IMR-90 (cell line): ENCODE measurements at regions not wholly inside any gene's neighbourhood (a gene's known extent, or its start where the extent isn't known, plus 50 kb on each side); places are given as distances from the start of the nearest gene placed in this dataset.

Source experiments
- ATAC-seq: fragments of 200-7000 bp; cut with Tn5 transposase; 2 replicates; pipeline ENCODE4 v1.9.1; 2020; ENCODE audit warnings: low read depth, mild to moderate bottlenecking, moderate library complexity
- BruUV-seq: library from RNA; stranded (reverse); fragments of 400-500 nt; replicated peaks from 2 replicates; lab custom pipeline; 2021; lab: Mats Ljungman, UMichigan
- CTCF ChIA-PET: fragments of 300-600 bp; formaldehyde crosslinking; extraction: SDS; loops from one replicate; lab custom pipeline; 2021; ENCODE audit warnings: antibody characterized with exemption; lab: Yijun Ruan, JAX
- POLR2A ChIA-PET: fragments of 300-600 bp; sonication (Branson Sonifier 250); formaldehyde crosslinking; loops from one replicate; lab custom pipeline; 2022; ENCODE audit warnings: antibody characterized with exemption; ENCODE audit not compliant: unreplicated experiment; lab: Charles Lee
- DNase-seq: peaks from one replicate; pipeline ENCODE4 v3.0.0; 2013
- H2AFZ ChIP-seq: replicated peaks from 2 replicates; pipeline ENCODE3; 2013; ENCODE audit warnings: low read length, mild to moderate bottlenecking; ENCODE audit not compliant: poor library complexity
- H2AK5ac ChIP-seq: 2 replicates; pipeline ENCODE4 v1.6.1; 2013; ENCODE audit warnings: low read depth, low read length, inconsistent platforms
- H2AK9ac ChIP-seq: replicated peaks from 2 replicates; pipeline ENCODE3; 2013; ENCODE audit warnings: mild to moderate bottlenecking, low read depth, low read length, moderate library complexity; ENCODE audit not compliant: poor library complexity
- H2BK120ac ChIP-seq: 2 replicates; pipeline ENCODE4 v1.6.1; 2013; ENCODE audit warnings: low read depth, low read length, inconsistent platforms
- H2BK15ac ChIP-seq: 3 replicates; pipeline ENCODE4 v1.6.1; 2013; ENCODE audit warnings: low read depth, low read length, inconsistent platforms
- H2BK20ac ChIP-seq: 2 replicates; pipeline ENCODE4 v1.6.1; 2013; ENCODE audit warnings: low read depth, mild to moderate bottlenecking, inconsistent platforms, low read length, moderate library complexity
- H2BK5ac ChIP-seq: 2 replicates; pipeline ENCODE4 v1.6.1; 2013; ENCODE audit warnings: mild to moderate bottlenecking, low read depth, low read length, inconsistent platforms; ENCODE audit not compliant: poor library complexity, severe bottlenecking
- H3K14ac ChIP-seq: replicated peaks from 2 replicates; pipeline ENCODE4 v1.6.1; 2013; ENCODE audit warnings: low read depth, low read length, inconsistent platforms
- H3K18ac ChIP-seq: 2 replicates; pipeline ENCODE4 v1.6.1; 2013; ENCODE audit warnings: low read depth, low read length, control low read depth
- H3K23ac ChIP-seq: 2 replicates; pipeline ENCODE4 v1.6.1; 2013; ENCODE audit warnings: low read depth, low read length, inconsistent platforms
- H3K27ac ChIP-seq: 2 replicates; pipeline ENCODE4 v1.5.1; 2013; ENCODE audit warnings: mild to moderate bottlenecking, control low read depth, low read length; ENCODE audit not compliant: insufficient read depth
- H3K27me3 ChIP-seq: 2 replicates; pipeline ENCODE4 v1.6.1; 2013; ENCODE audit warnings: low read length; ENCODE audit not compliant: control insufficient read depth, insufficient read depth
- H3K36me3 ChIP-seq: 2 replicates; pipeline ENCODE4 v1.6.1; 2013; ENCODE audit warnings: low read length, mixed read lengths; ENCODE audit not compliant: control insufficient read depth, insufficient read depth
- H3K4ac ChIP-seq: 2 replicates; pipeline ENCODE4 v1.6.1; 2013; ENCODE audit warnings: low read depth, low read length, inconsistent platforms
- H3K4me1 ChIP-seq: 2 replicates; pipeline ENCODE4 v1.6.1; 2013; ENCODE audit warnings: low read length, mixed read lengths; ENCODE audit not compliant: control insufficient read depth, insufficient read depth
- H3K4me2 ChIP-seq: 2 replicates; pipeline ENCODE4 v1.6.1; 2013; ENCODE audit warnings: low read depth, mild to moderate bottlenecking, control low read depth, low read length, moderate library complexity
- H3K4me3 ChIP-seq: 2 replicates; pipeline ENCODE4 v1.5.1; 2013; ENCODE audit warnings: low read depth, mild to moderate bottlenecking, control low read depth, low read length, moderate library complexity; ENCODE audit not compliant: insufficient read depth
- H3K56ac ChIP-seq: 2 replicates; pipeline ENCODE4 v1.6.1; 2013; ENCODE audit warnings: low read length, inconsistent platforms; ENCODE audit not compliant: insufficient read depth; ENCODE audit errors: extremely low read depth
- H3K79me1 ChIP-seq, 2 experiments: 2 replicates each; pipeline ENCODE4 v1.6.1; 2013; ENCODE audit warnings: low read length in 2 of 2, inconsistent platforms in 1 of 2, low read depth in 1 of 2
- H3K9ac ChIP-seq: 2 replicates; pipeline ENCODE4 v1.6.1; 2013; ENCODE audit warnings: low read depth, low read length, control low read depth
- H3K9me1 ChIP-seq: 2 replicates; pipeline ENCODE4 v1.6.1; 2013; ENCODE audit warnings: low read length, inconsistent platforms; ENCODE audit not compliant: insufficient read depth
- H3K9me3 ChIP-seq: 2 replicates; pipeline ENCODE4 v1.6.1; 2013; ENCODE audit warnings: low read length; ENCODE audit not compliant: control insufficient read depth, insufficient read depth
- H4K20me1 ChIP-seq: 2 replicates; pipeline ENCODE4 v1.6.1; 2013; ENCODE audit warnings: low read length, inconsistent platforms; ENCODE audit not compliant: insufficient read depth
- H4K5ac ChIP-seq: 2 replicates; pipeline ENCODE4 v1.6.1; 2013; ENCODE audit warnings: mild to moderate bottlenecking, low read depth, low read length, control low read depth
- H4K8ac ChIP-seq, 2 experiments: 2 replicates each; pipeline ENCODE4 v1.6.1; 2013; ENCODE audit warnings: low read depth in 2 of 2, low read length in 2 of 2, control low read depth in 1 of 2, inconsistent platforms in 1 of 2
- H4K91ac ChIP-seq: 2 replicates; pipeline ENCODE4 v1.6.1; 2013; ENCODE audit warnings: low read depth, low read length, inconsistent platforms; ENCODE audit not compliant: insufficient read depth
- BHLHE40 ChIP-seq: fragments of 150-350 bp; IDR thresholded peaks from 2 replicates; pipeline ENCODE4 v1.6.1; 2016; ENCODE audit warnings: mild to moderate bottlenecking, low read depth, low read length
- MXI1 ChIP-seq: IDR thresholded peaks from 2 replicates; pipeline ENCODE4 v1.6.1; 2012; ENCODE audit warnings: low read depth, mild to moderate bottlenecking, low read length, moderate library complexity, borderline replicate concordance
- USF2 ChIP-seq: fragments of 150-350 bp; IDR thresholded peaks from 2 replicates; pipeline ENCODE4 v1.6.1; 2017; ENCODE audit warnings: mild to moderate bottlenecking, antibody characterized with exemption, low read length, low read depth
- WGBS, 2 experiments: methylation state at CpG; one replicate each; pipeline versions ENCODE4 v1.1.5 to v1.1.7; 2013; ENCODE audit warnings: missing lambda C conversion rate in 2 of 2; ENCODE audit not compliant: insufficient read length in 1 of 2; ENCODE audit errors: extremely low coverage in 2 of 2; 5-methylcytosine and 5-hydroxymethylcytosine counted together
- dilution Hi-C: fragments of 300-500 bp; cut with HindIII; formaldehyde crosslinking; loops from one replicate; pipeline ENCODE4 v1.14.3; 2018; ENCODE audit warnings: low sequenced_read_pairs; ENCODE audit not compliant: unreplicated experiment
- in situ Hi-C: fragments of 300-500 bp; cut with MboI; formaldehyde crosslinking; loops from 3 replicates; pipeline ENCODE4 v1.14.3; 2019; ENCODE audit warnings: low sequenced_read_pairs, inconsistent platforms, mixed read lengths
- intact Hi-C: fragments of 100-400 bp; cut with micrococcal nuclease; formaldehyde crosslinking; loops from 2 replicates; pipeline ENCODE4 v1.10.0; 2022

- Histone ChIP-seq H3K23ac (no peak overlapping the region), H4K20me1 (no peaks in the 10 kb centered on the region), H2AK5ac (no peak overlapping the region), H2BK20ac (no peak overlapping the region), H3K4ac (no peak overlapping the region), H3K9me3 (no peaks in the 10 kb centered on the region), H3K4me3 (no peak overlapping the region), H2AK9ac (no peak overlapping the region), H2AFZ (no peak overlapping the region), H4K8ac (no peak overlapping the region), H3K79me1 (no peaks in the 10 kb centered on the region), H3K36me3 (no peaks in the 10 kb centered on the region), H3K27ac (no peak overlapping the region), H3K9me1 (no peaks in the 10 kb centered on the region), H2BK5ac (no peak overlapping the region), H4K91ac (no peak overlapping the region), H2BK120ac (no peak overlapping the region), H3K4me2 (no peak overlapping the region), H3K14ac (no peak overlapping the region), H3K9ac (no peak overlapping the region), H2BK15ac (no peak overlapping the region), H4K5ac (no peak overlapping the region), H3K27me3 (no peaks in the 10 kb centered on the region), H3K4me1 (no peaks in the 10 kb centered on the region), H3K18ac (no peak overlapping the region), H3K56ac (no peak overlapping the region)
- ATAC-seq: peak; percentile 27; the same call in 1 of the 2 replicates
- ChIA-PET CTCF (no interaction called here), POLR2A (no interaction called here)
- no CpG with 5 or more reads among the region's 5 CpGs for WGBS, 2 experiments
- dilution Hi-C loops: no loop called here
- in situ Hi-C loops: no loop called here
- TF ChIP-seq MXI1: no peak
- TF ChIP-seq USF2: peak; percentile 11; the same call in 1 of the 2 replicates
- TF ChIP-seq BHLHE40: peak; percentile 64; the same call in 1 of the 2 replicates
- intact Hi-C loops: no loop called here
- BruUV-seq: no TSS peak
- peak; percentile 14 for DNase-seq
Measured at GRCh38 chr2:53317861-53318260, 449.7 kb upstream of the CHAC2 start.
